ENCODE measurements at regions not wholly inside any gene's neighbourhood (a gene's known extent, or its start where the extent isn't known, plus 50 kb on each side); places are given as distances from the start of the nearest gene placed in this dataset.

GRCh38 chr11:86891036-86891435 is 64.2 kb downstream of the FZD4 start:
- TF ChIP-seq, protein P1, sequence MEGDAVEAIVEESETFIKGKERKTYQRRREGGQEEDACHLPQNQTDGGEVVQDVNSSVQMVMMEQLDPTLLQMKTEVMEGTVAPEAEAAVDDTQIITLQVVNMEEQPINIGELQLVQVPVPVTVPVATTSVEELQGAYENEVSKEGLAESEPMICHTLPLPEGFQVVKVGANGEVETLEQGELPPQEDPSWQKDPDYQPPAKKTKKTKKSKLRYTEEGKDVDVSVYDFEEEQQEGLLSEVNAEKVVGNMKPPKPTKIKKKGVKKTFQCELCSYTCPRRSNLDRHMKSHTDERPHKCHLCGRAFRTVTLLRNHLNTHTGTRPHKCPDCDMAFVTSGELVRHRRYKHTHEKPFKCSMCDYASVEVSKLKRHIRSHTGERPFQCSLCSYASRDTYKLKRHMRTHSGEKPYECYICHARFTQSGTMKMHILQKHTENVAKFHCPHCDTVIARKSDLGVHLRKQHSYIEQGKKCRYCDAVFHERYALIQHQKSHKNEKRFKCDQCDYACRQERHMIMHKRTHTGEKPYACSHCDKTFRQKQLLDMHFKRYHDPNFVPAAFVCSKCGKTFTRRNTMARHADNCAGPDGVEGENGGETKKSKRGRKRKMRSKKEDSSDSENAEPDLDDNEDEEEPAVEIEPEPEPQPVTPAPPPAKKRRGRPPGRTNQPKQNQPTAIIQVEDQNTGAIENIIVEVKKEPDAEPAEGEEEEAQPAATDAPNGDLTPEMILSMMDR (conservative IDR thresholded peaks at IDR 0.05; ENCODE audit: low read length), result no peak
- no peak for TF ChIP-seq EZH2phosphoT487 (IDR thresholded peaks at IDR 0.05; ENCODE audit: borderline replicate concordance, low read depth, low read length)

Measured in OCI-LY7 (cell line).